ENCODE measurements at regions not wholly inside any gene's neighbourhood (a gene's known extent, or its start where the extent isn't known, plus 50 kb on each side); places are given as distances from the start of the nearest gene placed in this dataset.

DNA sequence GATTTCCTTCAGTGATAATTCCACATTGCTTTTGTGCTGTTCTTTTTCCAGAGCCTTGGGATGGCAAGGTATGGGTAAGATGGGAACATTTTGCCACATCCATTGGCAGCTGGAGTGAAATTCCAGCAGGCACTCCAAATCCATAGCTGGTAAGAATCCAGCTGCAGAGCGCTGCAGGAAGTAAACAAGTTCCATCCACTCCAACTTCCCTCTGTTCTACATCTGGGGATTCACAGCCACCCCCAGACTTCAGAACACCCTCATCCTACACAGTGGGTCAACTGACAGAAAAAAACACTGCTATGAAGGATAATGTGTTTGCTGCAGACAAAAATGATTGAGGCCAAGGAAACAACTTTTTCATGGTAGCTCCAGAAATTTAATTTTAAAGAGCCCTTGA, 747.8 kb downstream of the MAFB start:
- TF ChIP-seq POLR2A (IDR thresholded peaks at IDR 0.05), result no peak
- TF ChIP-seq EP300 (IDR thresholded peaks at IDR 0.05), result no peak
- TF ChIP-seq, protein P1, sequence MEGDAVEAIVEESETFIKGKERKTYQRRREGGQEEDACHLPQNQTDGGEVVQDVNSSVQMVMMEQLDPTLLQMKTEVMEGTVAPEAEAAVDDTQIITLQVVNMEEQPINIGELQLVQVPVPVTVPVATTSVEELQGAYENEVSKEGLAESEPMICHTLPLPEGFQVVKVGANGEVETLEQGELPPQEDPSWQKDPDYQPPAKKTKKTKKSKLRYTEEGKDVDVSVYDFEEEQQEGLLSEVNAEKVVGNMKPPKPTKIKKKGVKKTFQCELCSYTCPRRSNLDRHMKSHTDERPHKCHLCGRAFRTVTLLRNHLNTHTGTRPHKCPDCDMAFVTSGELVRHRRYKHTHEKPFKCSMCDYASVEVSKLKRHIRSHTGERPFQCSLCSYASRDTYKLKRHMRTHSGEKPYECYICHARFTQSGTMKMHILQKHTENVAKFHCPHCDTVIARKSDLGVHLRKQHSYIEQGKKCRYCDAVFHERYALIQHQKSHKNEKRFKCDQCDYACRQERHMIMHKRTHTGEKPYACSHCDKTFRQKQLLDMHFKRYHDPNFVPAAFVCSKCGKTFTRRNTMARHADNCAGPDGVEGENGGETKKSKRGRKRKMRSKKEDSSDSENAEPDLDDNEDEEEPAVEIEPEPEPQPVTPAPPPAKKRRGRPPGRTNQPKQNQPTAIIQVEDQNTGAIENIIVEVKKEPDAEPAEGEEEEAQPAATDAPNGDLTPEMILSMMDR (IDR thresholded peaks at IDR 0.05), result no peak
- no peak for TF ChIP-seq POLR2AphosphoS5 (IDR thresholded peaks at IDR 0.05)

Data from sigmoid colon (tissue), 4 donors.